ENCODE measurements at regions not wholly inside any gene's neighbourhood (a gene's known extent, or its start where the extent isn't known, plus 50 kb on each side); places are given as distances from the start of the nearest gene placed in this dataset.
A peak's percentile ranks its signal among the peaks of the same experiment; 100 is the strongest.

GRCh38 chr6:139588076-139588639 is 213.7 kb upstream of the CITED2 start:
- no peaks in the 10 kb centered on the region for H3K36me3 Mint-ChIP-seq (ENCODE audit: low read depth)
- no peak for DNase-seq (ENCODE audit: low spot score)
- no peak overlapping the region for H3K27ac Mint-ChIP-seq
- H3K4me1 Mint-ChIP-seq (ENCODE audit: low read depth): no peaks in the 10 kb centered on the region
- H3K4me3 Mint-ChIP-seq: no peak overlapping the region
- intact Hi-C loops (cut with micrococcal nuclease): no loop called here
- peaks cover 27% of the 10 kb centered on the region for H3K27me3 Mint-ChIP-seq (ENCODE audit: insufficient read depth)
- H3K9me3 Mint-ChIP-seq: no peaks in the 10 kb centered on the region

- Mint-ChIP-seq H3K4me3 (no peak overlapping the region), H3K4me1 (ENCODE audit: low read depth) (no peaks in the 10 kb centered on the region), H3K36me3 (ENCODE audit: low read depth) (no peaks in the 10 kb centered on the region), H3K27ac (no peak overlapping the region), H3K27me3 (ENCODE audit: insufficient read depth) (peaks cover 29% of the 10 kb centered on the region), H3K9me3 (no peaks in the 10 kb centered on the region)
- no peak for DNase-seq (ENCODE audit: low spot score)
- intact Hi-C loops (cut with micrococcal nuclease): no loop called here
Measured at GRCh38 chr6:139587469-139587868, 213.0 kb upstream of the CITED2 start.

DNA sequence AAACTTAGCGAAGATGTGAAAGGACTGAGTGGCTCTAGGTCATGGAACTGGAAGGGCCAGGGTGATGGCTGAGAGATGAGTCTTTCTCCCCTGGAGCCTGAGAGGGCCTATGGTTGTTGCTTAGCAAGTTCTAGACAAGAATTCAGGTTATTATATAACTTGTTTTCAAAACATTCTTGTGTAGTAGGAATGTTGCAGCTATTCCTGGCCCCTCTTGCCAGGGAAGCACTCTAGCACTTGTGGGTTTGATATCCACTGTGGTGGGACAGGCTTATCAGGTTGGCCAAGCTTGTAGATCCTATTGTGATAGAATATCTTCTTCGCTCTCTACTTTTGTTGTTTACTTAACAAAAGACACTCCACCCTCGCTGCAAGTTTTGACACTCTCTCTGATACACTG is 211.8 kb upstream of the CITED2 start:
- H3K4me3 Mint-ChIP-seq: no peak overlapping the region
- peaks cover 27% of the 10 kb centered on the region for H3K27me3 Mint-ChIP-seq (ENCODE audit: insufficient read depth)
- H3K4me1 Mint-ChIP-seq (ENCODE audit: low read depth): peaks cover 2% of the 10 kb centered on the region
- H3K9me3 Mint-ChIP-seq: no peaks in the 10 kb centered on the region
- no peak overlapping the region for H3K27ac Mint-ChIP-seq
- no peaks in the 10 kb centered on the region for H3K36me3 Mint-ChIP-seq (ENCODE audit: low read depth)
- no peak for DNase-seq (ENCODE audit: low spot score)
- intact Hi-C loops (cut with micrococcal nuclease): no loop called here

DNA sequence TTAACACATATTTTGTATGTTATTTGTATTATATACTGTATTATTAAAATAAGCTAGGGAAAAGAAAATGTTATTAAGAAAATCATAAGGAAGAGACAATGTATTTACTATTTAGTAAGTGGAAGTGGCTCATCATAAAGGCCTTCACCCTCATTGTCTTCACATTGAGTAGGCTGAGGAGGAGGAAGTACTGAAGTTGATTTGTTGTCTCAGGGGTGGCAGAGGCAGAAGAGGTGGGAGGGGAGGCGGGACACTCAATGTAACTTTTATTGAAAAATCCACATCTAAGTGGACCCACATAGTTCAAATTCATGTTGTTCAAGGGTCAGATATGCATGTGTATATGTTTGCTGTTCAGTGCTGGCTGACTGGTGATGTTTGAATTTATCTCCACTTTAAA is 210.2 kb upstream of the CITED2 start:
- no peaks in the 10 kb centered on the region for H3K36me3 Mint-ChIP-seq (ENCODE audit: low read depth)
- intact Hi-C loops (cut with micrococcal nuclease): no loop called here
- H3K9me3 Mint-ChIP-seq: no peaks in the 10 kb centered on the region
- no peak overlapping the region for H3K4me3 Mint-ChIP-seq
- H3K27ac Mint-ChIP-seq: no peak overlapping the region
- DNase-seq (ENCODE audit: low spot score): no peak
- peaks cover 16% of the 10 kb centered on the region for H3K27me3 Mint-ChIP-seq (ENCODE audit: insufficient read depth)
- peaks cover 17% of the 10 kb centered on the region for H3K4me1 Mint-ChIP-seq (ENCODE audit: low read depth)

GRCh38 chr6:139583420-139583819 is 209.0 kb upstream of the CITED2 start:
- Mint-ChIP-seq H3K27ac (no peak overlapping the region), H3K9me3 (no peaks in the 10 kb centered on the region), H3K4me3 (no peak overlapping the region), H3K27me3 (ENCODE audit: insufficient read depth) (peaks cover 10% of the 10 kb centered on the region), H3K4me1 (ENCODE audit: low read depth) (peaks cover 19% of the 10 kb centered on the region), H3K36me3 (ENCODE audit: low read depth) (no peaks in the 10 kb centered on the region)
- intact Hi-C loops (cut with micrococcal nuclease): no loop called here
- no peak for DNase-seq (ENCODE audit: low spot score)

DNA sequence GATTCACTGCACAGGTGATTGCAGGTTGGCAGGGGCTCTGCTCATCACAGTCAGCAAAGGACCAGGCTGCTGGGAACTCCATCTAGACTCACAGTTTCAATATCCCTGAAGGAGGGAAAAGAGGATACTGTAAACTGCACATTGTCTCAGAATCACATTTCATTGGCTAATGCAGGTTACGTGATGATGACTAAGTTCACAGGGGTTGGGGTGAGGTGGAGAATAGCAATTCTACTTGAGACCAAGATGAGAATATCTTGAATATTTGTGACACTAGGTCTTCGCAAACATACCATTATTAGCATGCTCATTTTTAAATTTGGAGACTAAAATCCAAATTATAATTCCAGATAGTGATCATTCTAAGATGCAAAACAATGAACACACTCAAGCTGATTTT is 208.5 kb upstream of the CITED2 start:
- Mint-ChIP-seq H3K36me3 (ENCODE audit: low read depth) (no peaks in the 10 kb centered on the region), H3K27me3 (ENCODE audit: insufficient read depth) (peaks cover 9% of the 10 kb centered on the region), H3K4me3 (no peak overlapping the region), H3K4me1 (ENCODE audit: low read depth) (peaks cover 19% of the 10 kb centered on the region), H3K9me3 (no peaks in the 10 kb centered on the region), H3K27ac (no peak overlapping the region)
- intact Hi-C loops (cut with micrococcal nuclease): no loop called here
- no peak for DNase-seq (ENCODE audit: low spot score)

GRCh38 chr6:139581485-139581865 is 207.0 kb upstream of the CITED2 start:
- no peaks in the 10 kb centered on the region for H3K9me3 Mint-ChIP-seq
- intact Hi-C loops (cut with micrococcal nuclease): loop anchor here (2.0 kb wide), 1 partner anchor 41 kb away; no protein-coding TSS in a partner anchor

GRCh38 chr6:139580592-139581484 is 206.4 kb upstream of the CITED2 start:
- intact Hi-C loops (cut with micrococcal nuclease): loop anchor here (1.0 to 2.0 kb wide), 3 partner anchors 20 to 207 kb away; partner anchors contain the start of gene CITED2
- no peaks in the 10 kb centered on the region for H3K36me3 Mint-ChIP-seq (ENCODE audit: low read depth)
- H3K4me3 Mint-ChIP-seq: no peak overlapping the region
- no peak for DNase-seq (ENCODE audit: low spot score)
- H3K27me3 Mint-ChIP-seq (ENCODE audit: insufficient read depth): peaks cover 8% of the 10 kb centered on the region
- H3K4me1 Mint-ChIP-seq (ENCODE audit: low read depth): peaks cover 29% of the 10 kb centered on the region
- H3K27ac Mint-ChIP-seq: peak overlapping the region; percentile 36
- H3K9me3 Mint-ChIP-seq: no peaks in the 10 kb centered on the region

More at GRCh38 chr6:139581485-139581865, 207.0 kb upstream of the CITED2 start:
- H3K36me3 Mint-ChIP-seq (ENCODE audit: low read depth): no peaks in the 10 kb centered on the region
- H3K27ac Mint-ChIP-seq: no peak overlapping the region
- H3K27me3 Mint-ChIP-seq (ENCODE audit: insufficient read depth): peaks cover 8% of the 10 kb centered on the region
- H3K4me1 Mint-ChIP-seq (ENCODE audit: low read depth): peaks cover 29% of the 10 kb centered on the region
- DNase-seq (ENCODE audit: low spot score): no peak
- H3K4me3 Mint-ChIP-seq: no peak overlapping the region

GRCh38 chr6:139577763-139578604 is 203.5 kb upstream of the CITED2 start:
- intact Hi-C loops (cut with micrococcal nuclease): no loop called here
- Mint-ChIP-seq H3K9me3 (peaks cover 5% of the 10 kb centered on the region), H3K27ac (no peak overlapping the region), H3K4me3 (no peak overlapping the region), H3K4me1 (ENCODE audit: low read depth) (peaks cover 29% of the 10 kb centered on the region), H3K27me3 (ENCODE audit: insufficient read depth) (peaks cover 13% of the 10 kb centered on the region), H3K36me3 (ENCODE audit: low read depth) (peaks cover 4% of the 10 kb centered on the region)
- DNase-seq (ENCODE audit: low spot score): no peak

- intact Hi-C loops (cut with micrococcal nuclease): no loop called here
- H3K27me3 Mint-ChIP-seq (ENCODE audit: insufficient read depth): peaks cover 11% of the 10 kb centered on the region
- peaks cover 29% of the 10 kb centered on the region for H3K4me1 Mint-ChIP-seq (ENCODE audit: low read depth)
- DNase-seq (ENCODE audit: low spot score): no peak
- H3K36me3 Mint-ChIP-seq (ENCODE audit: low read depth): peaks cover 4% of the 10 kb centered on the region
- no peak overlapping the region for H3K27ac Mint-ChIP-seq
- H3K9me3 Mint-ChIP-seq: peaks cover 5% of the 10 kb centered on the region
- no peak overlapping the region for H3K4me3 Mint-ChIP-seq
Measured at GRCh38 chr6:139577124-139577762, 202.8 kb upstream of the CITED2 start.

DNA sequence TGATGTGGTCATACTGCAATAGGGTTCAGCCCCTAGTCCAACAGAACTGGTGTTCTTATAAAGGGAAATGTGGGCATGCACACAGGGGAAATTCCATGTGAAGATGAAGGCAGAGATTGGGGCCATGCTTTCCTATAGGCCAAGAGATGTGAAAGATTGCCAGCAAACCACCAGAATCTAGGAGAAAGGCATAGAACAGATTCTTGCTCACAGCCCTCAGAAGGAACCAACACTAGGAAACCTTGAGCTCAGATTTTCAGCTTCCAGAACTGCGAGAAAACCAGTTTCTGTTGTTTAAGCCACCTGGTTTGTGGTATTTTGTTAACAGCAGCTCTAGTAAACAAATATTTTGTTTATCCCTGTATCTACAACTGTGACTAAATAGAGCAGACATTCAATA is 197.6 kb upstream of the CITED2 start:
- intact Hi-C loops (cut with micrococcal nuclease): no loop called here
- H3K27me3 Mint-ChIP-seq (ENCODE audit: insufficient read depth): peaks cover 11% of the 10 kb centered on the region
- H3K9me3 Mint-ChIP-seq: peaks cover 5% of the 10 kb centered on the region
- H3K4me3 Mint-ChIP-seq: no peak overlapping the region
- peaks cover 9% of the 10 kb centered on the region for H3K4me1 Mint-ChIP-seq (ENCODE audit: low read depth)
- DNase-seq (ENCODE audit: low spot score): no peak
- H3K27ac Mint-ChIP-seq: no peak overlapping the region
- H3K36me3 Mint-ChIP-seq (ENCODE audit: low read depth): peaks cover 4% of the 10 kb centered on the region

GRCh38 chr6:139570166-139570565 is 195.7 kb upstream of the CITED2 start:
- Mint-ChIP-seq H3K9me3 (peaks cover 5% of the 10 kb centered on the region), H3K36me3 (ENCODE audit: low read depth) (peaks cover 4% of the 10 kb centered on the region), H3K4me3 (no peak overlapping the region), H3K27ac (no peak overlapping the region), H3K4me1 (ENCODE audit: low read depth) (peaks cover 7% of the 10 kb centered on the region), H3K27me3 (ENCODE audit: insufficient read depth) (peaks cover 11% of the 10 kb centered on the region)
- intact Hi-C loops (cut with micrococcal nuclease): no loop called here
- DNase-seq (ENCODE audit: low spot score): no peak

All from activated T-helper 1 cell treated with anti-CD3 and anti-CD28 coated beads, Interleukin-12 subunit alpha, Interleukin-12 subunit beta, Interleukin-2, Interleukin-4 antibody, amounts not matched to agents 30 ng/mL and 10 ng/mL and 1 ng/mL, durations not matched to agents 14 hours and 24 hours and 36 hours (primary cell).